Endodermal cell (in vitro differentiated cells): ENCODE measurements at regions not wholly inside any gene's neighbourhood (a gene's known extent, or its start where the extent isn't known, plus 50 kb on each side); places are given as distances from the start of the nearest gene placed in this dataset.
A peak's percentile ranks its signal among the peaks of the same experiment; 100 is the strongest.
"Not testable (repeated sequence)": the region's sequence is repeated elsewhere in the genome, so short reads cannot be mapped to it uniquely, and the experiment has no call there.

ENCODE experiments used
- DNase-seq: peaks from one replicate; pipeline ENCODE4 v3.0.0-alpha.2; 2017
- H3K27ac ChIP-seq: 2 replicates; pipeline ENCODE4 v1.5.1; 2013; ENCODE audit warnings: mild to moderate bottlenecking, low read depth, low read length, moderate library complexity
- H3K27me3 ChIP-seq: 2 replicates; pipeline ENCODE4 v1.6.1; 2013; ENCODE audit warnings: mild to moderate bottlenecking, low read length, moderate library complexity; ENCODE audit not compliant: insufficient read depth, control insufficient read depth, poor library complexity, severe bottlenecking
- H3K36me3 ChIP-seq: 2 replicates; pipeline ENCODE4 v1.7.0; 2013; ENCODE audit warnings: mild to moderate bottlenecking, low read length, moderate library complexity; ENCODE audit not compliant: control insufficient read depth, insufficient read depth
- H3K4me1 ChIP-seq: one replicate; pipeline ENCODE4 v1.7.0; 2013; ENCODE audit warnings: low read length; ENCODE audit not compliant: control insufficient read depth, insufficient read depth
- H3K4me3 ChIP-seq: 2 replicates; pipeline ENCODE4 v1.5.1; 2013; ENCODE audit warnings: mild to moderate bottlenecking, low read length, moderate library complexity
- H3K9ac ChIP-seq: 2 replicates; pipeline ENCODE4 v1.6.1; 2013; ENCODE audit warnings: mild to moderate bottlenecking, low read length, moderate library complexity; ENCODE audit not compliant: poor library complexity, severe bottlenecking; ENCODE audit errors: extremely low read depth
- H3K9me3 ChIP-seq: 2 replicates; pipeline ENCODE4 v1.6.1; 2013; ENCODE audit warnings: mild to moderate bottlenecking, low read length, moderate library complexity; ENCODE audit not compliant: control insufficient read depth
- H3K27ac Mint-ChIP-seq: 2 replicates; pipeline ENCODE4 v1.8.0; 2020; ENCODE audit warnings: mixed read lengths
- H3K27me3 Mint-ChIP-seq: 2 replicates; pipeline ENCODE4 v1.8.0; 2021; ENCODE audit warnings: mild to moderate bottlenecking, mixed read lengths; ENCODE audit not compliant: insufficient read depth
- H3K36me3 Mint-ChIP-seq: 2 replicates; pipeline ENCODE4 v1.8.0; 2020; ENCODE audit warnings: low read depth, mixed read lengths
- H3K4me1 Mint-ChIP-seq: 2 replicates; pipeline ENCODE4 v1.8.0; 2020; ENCODE audit warnings: mixed read lengths
- H3K4me3 Mint-ChIP-seq: 2 replicates; pipeline ENCODE4 v1.8.0; 2020; ENCODE audit warnings: mild to moderate bottlenecking, moderate library complexity, mixed read lengths
- H3K9me3 Mint-ChIP-seq: 2 replicates; pipeline ENCODE4 v1.8.0; 2020; ENCODE audit warnings: mild to moderate bottlenecking, mixed read lengths
- WGBS, 2 experiments: methylation state at CpG; one replicate each; pipeline versions ENCODE4 v1.1.5 to v1.1.7; 2013; ENCODE audit warnings: missing lambda C conversion rate in 2 of 2, mixed read lengths in 1 of 2; ENCODE audit not compliant: insufficient coverage in 1 of 2, insufficient read length in 1 of 2; 5-methylcytosine and 5-hydroxymethylcytosine counted together
- TF ChIP-seq, protein P1 (sequence below): fragments of 200-600 bp; sonication (generic); conservative IDR thresholded peaks from 2 replicates; pipeline ENCODE4 v1.5.0; 2021; ENCODE audit warnings: antibody characterized with exemption, mild to moderate bottlenecking

GRCh38 chr12:74671421-74671820 is 133.8 kb downstream of the ATXN7L3B start:
- WGBS, 2 experiments, result 96 to 100% methylated on average over 1 of the region's 1 CpG
- no peak overlapping the region for H3K9ac ChIP-seq
- no peaks in the 10 kb centered on the region for H3K9me3 ChIP-seq
- H3K4me3 Mint-ChIP-seq, result no peak overlapping the region
- H3K36me3 ChIP-seq, result no peaks in the 10 kb centered on the region
- H3K27ac ChIP-seq, result no peak overlapping the region
- no peak overlapping the region for H3K27ac Mint-ChIP-seq
- H3K36me3 Mint-ChIP-seq, result no peaks in the 10 kb centered on the region
- H3K27me3 ChIP-seq, result no peaks in the 10 kb centered on the region
- H3K4me1 ChIP-seq, result no peaks in the 10 kb centered on the region
- DNase-seq, result no peak
- no peaks in the 10 kb centered on the region for H3K4me1 Mint-ChIP-seq
- no peak overlapping the region for H3K4me3 ChIP-seq
- no peaks in the 10 kb centered on the region for H3K9me3 Mint-ChIP-seq
- peaks cover 1% of the 10 kb centered on the region for H3K27me3 Mint-ChIP-seq
- TF ChIP-seq, protein P1, sequence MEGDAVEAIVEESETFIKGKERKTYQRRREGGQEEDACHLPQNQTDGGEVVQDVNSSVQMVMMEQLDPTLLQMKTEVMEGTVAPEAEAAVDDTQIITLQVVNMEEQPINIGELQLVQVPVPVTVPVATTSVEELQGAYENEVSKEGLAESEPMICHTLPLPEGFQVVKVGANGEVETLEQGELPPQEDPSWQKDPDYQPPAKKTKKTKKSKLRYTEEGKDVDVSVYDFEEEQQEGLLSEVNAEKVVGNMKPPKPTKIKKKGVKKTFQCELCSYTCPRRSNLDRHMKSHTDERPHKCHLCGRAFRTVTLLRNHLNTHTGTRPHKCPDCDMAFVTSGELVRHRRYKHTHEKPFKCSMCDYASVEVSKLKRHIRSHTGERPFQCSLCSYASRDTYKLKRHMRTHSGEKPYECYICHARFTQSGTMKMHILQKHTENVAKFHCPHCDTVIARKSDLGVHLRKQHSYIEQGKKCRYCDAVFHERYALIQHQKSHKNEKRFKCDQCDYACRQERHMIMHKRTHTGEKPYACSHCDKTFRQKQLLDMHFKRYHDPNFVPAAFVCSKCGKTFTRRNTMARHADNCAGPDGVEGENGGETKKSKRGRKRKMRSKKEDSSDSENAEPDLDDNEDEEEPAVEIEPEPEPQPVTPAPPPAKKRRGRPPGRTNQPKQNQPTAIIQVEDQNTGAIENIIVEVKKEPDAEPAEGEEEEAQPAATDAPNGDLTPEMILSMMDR, result no peak

- H3K4me3 ChIP-seq, DNase-seq, H3K4me3 Mint-ChIP-seq, H3K9ac ChIP-seq, H3K4me1 ChIP-seq, H3K27ac ChIP-seq, H3K27me3 Mint-ChIP-seq, H3K9me3 ChIP-seq, H3K36me3 Mint-ChIP-seq, H3K27ac Mint-ChIP-seq, H3K27me3 ChIP-seq, H3K4me1 Mint-ChIP-seq, H3K36me3 ChIP-seq: not testable (repeated sequence)
- H3K9me3 Mint-ChIP-seq, result peaks cover 13% of the 10 kb centered on the region
- WGBS, 2 experiments, result 79 to 93% methylated on average over 2 to 4 of the region's 4 CpGs
Observed at GRCh38 chr12:74676955-74677354, 139.3 kb downstream of the ATXN7L3B start.

DNA sequence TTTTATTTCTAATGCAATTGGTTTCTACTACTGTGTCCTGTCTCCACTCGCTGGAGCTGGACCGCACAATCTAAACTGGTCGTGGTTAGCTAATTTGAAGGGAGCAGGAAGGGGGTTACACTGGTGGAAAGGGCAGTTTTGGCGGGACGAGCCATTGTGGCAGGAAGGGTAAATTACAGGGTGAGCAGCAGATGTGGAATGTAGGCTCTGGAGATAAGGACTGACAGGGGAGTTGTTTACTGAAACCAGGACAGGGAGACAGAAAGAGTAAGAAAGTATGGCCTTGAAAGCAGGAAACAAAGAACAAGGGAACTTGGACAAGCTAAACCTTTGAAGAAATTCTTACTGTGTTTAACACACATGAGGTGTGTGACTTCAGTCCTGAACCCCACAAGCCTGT is 147.8 kb downstream of the ATXN7L3B start:
- TF ChIP-seq, protein P1, result no peak
- no peaks in the 10 kb centered on the region for H3K4me1 Mint-ChIP-seq
- peaks cover 19% of the 10 kb centered on the region for H3K9me3 Mint-ChIP-seq
- H3K4me3 Mint-ChIP-seq, result no peak overlapping the region
- H3K36me3 ChIP-seq, result no peaks in the 10 kb centered on the region
- H3K4me1 ChIP-seq, result no peaks in the 10 kb centered on the region
- H3K9me3 ChIP-seq, result peaks cover 6% of the 10 kb centered on the region
- no peak overlapping the region for H3K27ac Mint-ChIP-seq
- WGBS, 2 experiments, result 93 to 100% methylated on average over 1 to 5 of the region's 5 CpGs
- H3K27ac ChIP-seq, result no peak overlapping the region
- H3K27me3 ChIP-seq, result no peaks in the 10 kb centered on the region
- no peaks in the 10 kb centered on the region for H3K27me3 Mint-ChIP-seq
- H3K4me3 ChIP-seq, result no peak overlapping the region
- peak; percentile 75 for DNase-seq
- no peaks in the 10 kb centered on the region for H3K36me3 Mint-ChIP-seq
- H3K9ac ChIP-seq, result no peak overlapping the region

DNA sequence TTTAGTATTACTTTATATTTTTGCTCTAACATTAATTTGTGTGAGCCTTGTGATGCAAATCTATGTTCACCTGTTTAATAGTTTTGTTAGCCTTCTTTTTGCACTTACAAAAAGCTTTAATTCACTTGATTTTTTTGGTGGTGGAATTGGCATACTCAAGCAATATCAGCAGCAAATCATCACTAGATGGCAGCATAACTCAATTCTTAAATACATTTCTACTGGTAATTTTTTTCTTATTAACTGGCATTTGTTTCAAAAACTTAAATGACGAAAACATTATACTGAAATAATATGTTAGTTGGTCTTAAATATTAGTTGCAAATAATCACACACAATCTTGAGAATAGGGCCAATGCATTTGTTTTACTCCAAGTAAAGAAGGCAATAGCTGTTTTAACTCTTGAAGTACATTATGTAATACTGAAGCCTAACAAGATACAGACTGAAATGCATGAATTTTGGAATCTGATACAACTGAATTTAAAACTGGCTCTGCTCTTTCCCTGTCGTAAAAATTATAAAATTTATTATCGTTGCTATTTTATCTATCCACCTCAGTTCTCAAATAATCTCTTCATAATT is 151.5 kb downstream of the ATXN7L3B start:
- Histone ChIP-seq H3K27ac (no peak overlapping the region), H3K9me3 (peaks cover 6% of the 10 kb centered on the region), H3K4me3 (no peak overlapping the region), H3K36me3 (no peaks in the 10 kb centered on the region), H3K27me3 (no peaks in the 10 kb centered on the region), H3K9ac (no peak overlapping the region), H3K4me1 (no peaks in the 10 kb centered on the region)
- Mint-ChIP-seq H3K4me3 (no peak overlapping the region), H3K27ac (no peak overlapping the region), H3K9me3 (peaks cover 12% of the 10 kb centered on the region), H3K27me3 (no peaks in the 10 kb centered on the region), H3K36me3 (no peaks in the 10 kb centered on the region), H3K4me1 (peaks cover 2% of the 10 kb centered on the region)
- DNase-seq, result no peak
- TF ChIP-seq, protein P1, result peak; percentile 82
- WGBS, 2 experiments, result 60 to 61% methylated on average over 1 to 2 of the region's 3 CpGs
